ENCODE measurements at regions not wholly inside any gene's neighbourhood (a gene's known extent, or its start where the extent isn't known, plus 50 kb on each side); places are given as distances from the start of the nearest gene placed in this dataset.
"Not testable (repeated sequence)": the region's sequence is repeated elsewhere in the genome, so short reads cannot be mapped to it uniquely, and the experiment has no call there.

GRCh38 chrX:106363214-106363613 lies 195.1 kb downstream of the PWWP3B start:
- DNase-seq: no peak

- DNase-seq: no peak
Measured at GRCh38 chrX:106378616-106379015, 210.5 kb downstream of the PWWP3B start.

- DNase-seq: no peak
Measured at GRCh38 chrX:106391284-106391911, 220.4 kb upstream of the RADX start.

GRCh38 chrX:106392346-106392745 lies 219.4 kb upstream of the RADX start:
- DNase-seq: no peak

- DNase-seq: no peak
Measured at GRCh38 chrX:106397788-106398538, 213.8 kb upstream of the RADX start.

GRCh38 chrX:106401965-106402559 lies 209.7 kb upstream of the RADX start:
- DNase-seq: no peak

- DNase-seq: no peak
Measured at GRCh38 chrX:106404512-106404911, 207.3 kb upstream of the RADX start.

GRCh38 chrX:106415276-106415895 lies 196.4 kb upstream of the RADX start:
- no peak for DNase-seq

GRCh38 chrX:106436691-106437090 lies 175.1 kb upstream of the RADX start:
- no peak for DNase-seq

- no peak for DNase-seq
Measured at GRCh38 chrX:106437407-106437806, 174.4 kb upstream of the RADX start.

GRCh38 chrX:106450405-106450804 lies 161.4 kb upstream of the RADX start:
- DNase-seq: no peak

GRCh38 chrX:106451933-106452332 lies 159.8 kb upstream of the RADX start:
- DNase-seq: no peak

GRCh38 chrX:106454991-106455390 lies 156.8 kb upstream of the RADX start:
- DNase-seq: no peak

- DNase-seq: no peak
Measured at GRCh38 chrX:106457802-106458201, 154.0 kb upstream of the RADX start.

- DNase-seq: no peak
Measured at GRCh38 chrX:106467422-106467821, 144.4 kb upstream of the RADX start.

- no peak for DNase-seq
Measured at GRCh38 chrX:106467943-106468342, 143.8 kb upstream of the RADX start.

GRCh38 chrX:106468433-106468832 lies 143.3 kb upstream of the RADX start:
- DNase-seq: no peak

- DNase-seq: no peak
Measured at GRCh38 chrX:106479920-106480319, 131.9 kb upstream of the RADX start.

GRCh38 chrX:106481341-106481740 lies 130.4 kb upstream of the RADX start:
- peak in 2 of 4 experiments; percentile 0 to 1 for DNase-seq

- DNase-seq: no peak
Measured at GRCh38 chrX:106484233-106484632, 127.5 kb upstream of the RADX start.

GRCh38 chrX:106493210-106493816 lies 118.5 kb upstream of the RADX start:
- not testable (repeated sequence) for DNase-seq

- DNase-seq: no peak
Measured at GRCh38 chrX:106499473-106499872, 112.3 kb upstream of the RADX start.

GRCh38 chrX:106510713-106511403 lies 100.9 kb upstream of the RADX start:
- DNase-seq: no peak

All from activated CD4-positive, CD25-positive, alpha-beta regulatory T cell (primary cell).